ENCODE measurements at regions not wholly inside any gene's neighbourhood (a gene's known extent, or its start where the extent isn't known, plus 50 kb on each side); places are given as distances from the start of the nearest gene placed in this dataset.

DNA sequence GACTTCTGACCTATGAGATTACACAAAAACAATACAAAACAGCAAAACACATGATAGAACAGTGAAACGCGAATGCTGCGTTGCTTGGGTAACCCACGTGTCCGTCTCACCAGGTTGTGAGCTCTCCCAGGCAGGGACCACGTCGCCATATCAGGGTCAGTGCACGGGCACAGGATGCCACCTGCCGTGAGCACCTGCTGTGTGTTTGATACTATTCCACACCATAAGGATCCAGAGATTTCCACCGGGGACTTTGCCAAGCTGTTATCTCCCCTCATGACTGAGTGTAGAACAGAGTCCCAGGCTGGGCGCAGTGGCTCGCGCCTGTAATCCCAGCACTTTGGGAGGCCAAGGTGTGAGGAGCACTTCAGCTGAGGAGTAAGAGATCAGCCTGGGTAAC, 288.0 kb downstream of the BMP7 start (continued):
- TF ChIP-seq, protein P1, sequence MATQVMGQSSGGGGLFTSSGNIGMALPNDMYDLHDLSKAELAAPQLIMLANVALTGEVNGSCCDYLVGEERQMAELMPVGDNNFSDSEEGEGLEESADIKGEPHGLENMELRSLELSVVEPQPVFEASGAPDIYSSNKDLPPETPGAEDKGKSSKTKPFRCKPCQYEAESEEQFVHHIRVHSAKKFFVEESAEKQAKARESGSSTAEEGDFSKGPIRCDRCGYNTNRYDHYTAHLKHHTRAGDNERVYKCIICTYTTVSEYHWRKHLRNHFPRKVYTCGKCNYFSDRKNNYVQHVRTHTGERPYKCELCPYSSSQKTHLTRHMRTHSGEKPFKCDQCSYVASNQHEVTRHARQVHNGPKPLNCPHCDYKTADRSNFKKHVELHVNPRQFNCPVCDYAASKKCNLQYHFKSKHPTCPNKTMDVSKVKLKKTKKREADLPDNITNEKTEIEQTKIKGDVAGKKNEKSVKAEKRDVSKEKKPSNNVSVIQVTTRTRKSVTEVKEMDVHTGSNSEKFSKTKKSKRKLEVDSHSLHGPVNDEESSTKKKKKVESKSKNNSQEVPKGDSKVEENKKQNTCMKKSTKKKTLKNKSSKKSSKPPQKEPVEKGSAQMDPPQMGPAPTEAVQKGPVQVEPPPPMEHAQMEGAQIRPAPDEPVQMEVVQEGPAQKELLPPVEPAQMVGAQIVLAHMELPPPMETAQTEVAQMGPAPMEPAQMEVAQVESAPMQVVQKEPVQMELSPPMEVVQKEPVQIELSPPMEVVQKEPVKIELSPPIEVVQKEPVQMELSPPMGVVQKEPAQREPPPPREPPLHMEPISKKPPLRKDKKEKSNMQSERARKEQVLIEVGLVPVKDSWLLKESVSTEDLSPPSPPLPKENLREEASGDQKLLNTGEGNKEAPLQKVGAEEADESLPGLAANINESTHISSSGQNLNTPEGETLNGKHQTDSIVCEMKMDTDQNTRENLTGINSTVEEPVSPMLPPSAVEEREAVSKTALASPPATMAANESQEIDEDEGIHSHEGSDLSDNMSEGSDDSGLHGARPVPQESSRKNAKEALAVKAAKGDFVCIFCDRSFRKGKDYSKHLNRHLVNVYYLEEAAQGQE (IDR thresholded peaks at IDR 0.05; ENCODE audit: low read depth), result no peak
- TF ChIP-seq, protein P2, sequence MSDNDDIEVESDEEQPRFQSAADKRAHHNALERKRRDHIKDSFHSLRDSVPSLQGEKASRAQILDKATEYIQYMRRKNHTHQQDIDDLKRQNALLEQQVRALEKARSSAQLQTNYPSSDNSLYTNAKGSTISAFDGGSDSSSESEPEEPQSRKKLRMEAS (IDR thresholded peaks at IDR 0.05), result no peak
- TF ChIP-seq TCF7L2 (IDR thresholded peaks at IDR 0.05; ENCODE audit: borderline replicate concordance, extremely low read depth, insufficient read depth, insufficient read length) (no peak), YY1 (IDR thresholded peaks at IDR 0.05; ENCODE audit: extremely low read depth, insufficient replicate concordance, low read depth, low read length) (no peak), SP1 (IDR thresholded peaks at IDR 0.05; ENCODE audit: low read depth) (no peak), SIN3A (IDR thresholded peaks at IDR 0.05; ENCODE audit: low read depth) (no peak), SRF (IDR thresholded peaks at IDR 0.05; ENCODE audit: low read depth) (no peak), CBX3 (IDR thresholded peaks at IDR 0.05; ENCODE audit: low read depth) (no peak)
- TF ChIP-seq, protein P3, sequence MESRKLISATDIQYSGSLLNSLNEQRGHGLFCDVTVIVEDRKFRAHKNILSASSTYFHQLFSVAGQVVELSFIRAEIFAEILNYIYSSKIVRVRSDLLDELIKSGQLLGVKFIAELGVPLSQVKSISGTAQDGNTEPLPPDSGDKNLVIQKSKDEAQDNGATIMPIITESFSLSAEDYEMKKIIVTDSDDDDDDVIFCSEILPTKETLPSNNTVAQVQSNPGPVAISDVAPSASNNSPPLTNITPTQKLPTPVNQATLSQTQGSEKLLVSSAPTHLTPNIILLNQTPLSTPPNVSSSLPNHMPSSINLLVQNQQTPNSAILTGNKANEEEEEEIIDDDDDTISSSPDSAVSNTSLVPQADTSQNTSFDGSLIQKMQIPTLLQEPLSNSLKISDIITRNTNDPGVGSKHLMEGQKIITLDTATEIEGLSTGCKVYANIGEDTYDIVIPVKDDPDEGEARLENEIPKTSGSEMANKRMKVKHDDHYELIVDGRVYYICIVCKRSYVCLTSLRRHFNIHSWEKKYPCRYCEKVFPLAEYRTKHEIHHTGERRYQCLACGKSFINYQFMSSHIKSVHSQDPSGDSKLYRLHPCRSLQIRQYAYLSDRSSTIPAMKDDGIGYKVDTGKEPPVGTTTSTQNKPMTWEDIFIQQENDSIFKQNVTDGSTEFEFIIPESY (IDR thresholded peaks at IDR 0.05; ENCODE audit: extremely low read depth, insufficient replicate concordance, low read length), result no peak
